ENCODE measurements at regions not wholly inside any gene's neighbourhood (a gene's known extent, or its start where the extent isn't known, plus 50 kb on each side); places are given as distances from the start of the nearest gene placed in this dataset.
A peak's percentile ranks its signal among the peaks of the same experiment; 100 is the strongest.
"Not testable (repeated sequence)": the region's sequence is repeated elsewhere in the genome, so short reads cannot be mapped to it uniquely, and the experiment has no call there.

DNA sequence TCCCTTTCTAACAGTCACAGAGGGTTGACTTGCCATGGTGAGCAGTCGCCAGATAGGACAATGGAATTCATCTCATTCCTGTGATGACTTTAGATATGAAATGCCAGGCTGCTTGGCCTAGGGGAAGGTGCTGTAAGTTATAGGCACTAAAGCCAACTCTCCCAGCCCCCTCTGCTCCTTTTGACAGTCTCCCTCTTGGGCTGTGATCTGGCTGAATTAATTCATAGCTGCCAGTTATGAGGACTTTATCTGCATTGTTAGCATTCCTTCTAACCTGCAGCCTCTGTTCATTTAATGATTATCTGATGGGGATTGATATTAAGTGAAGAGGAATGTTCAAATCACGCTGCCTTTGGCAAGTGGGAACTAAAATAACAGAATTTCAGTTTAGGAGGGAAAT lies 427.1 kb upstream of the RASGRP1 start:
- peak; percentile 56 for DNase-seq

DNA sequence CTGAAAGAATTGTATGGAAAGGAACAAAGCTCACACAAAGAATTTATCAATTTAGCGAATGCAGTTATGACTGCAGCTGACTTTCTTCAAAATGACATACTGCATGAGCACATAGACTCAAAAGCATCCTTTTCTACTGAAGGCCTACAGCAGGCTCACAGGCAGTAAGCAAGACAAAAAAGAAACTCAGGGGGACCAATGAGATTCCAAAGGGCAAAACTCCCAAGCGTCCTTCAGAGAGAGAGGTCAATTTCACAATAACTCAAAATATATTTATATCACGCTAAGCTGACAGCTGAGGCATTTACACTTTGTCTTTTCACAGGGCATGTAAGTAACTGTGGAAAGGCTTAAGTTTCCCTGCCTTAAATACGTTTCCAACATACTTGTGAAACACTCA lies 427.9 kb upstream of the RASGRP1 start:
- DNase-seq, result no peak

DNA sequence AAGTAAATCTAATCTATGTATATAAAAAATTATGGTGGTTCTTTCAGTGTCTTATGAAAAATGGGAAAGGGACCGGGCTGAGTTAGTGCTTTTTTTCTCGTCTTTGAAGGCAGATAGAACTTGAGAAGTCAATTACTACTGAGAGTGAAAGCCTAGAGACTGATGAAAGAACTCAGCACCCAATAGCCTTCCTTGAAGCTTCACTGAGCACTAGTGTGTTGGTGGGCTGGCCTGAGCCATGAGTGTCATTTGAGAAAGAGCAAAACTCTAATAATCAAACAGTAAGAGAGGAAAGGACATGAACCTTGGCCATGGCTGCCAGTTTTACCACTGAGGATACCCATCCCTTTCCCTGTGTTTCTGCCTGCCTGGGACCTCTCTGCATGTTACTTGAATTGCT lies 428.3 kb upstream of the RASGRP1 start:
- DNase-seq, result no peak

DNA sequence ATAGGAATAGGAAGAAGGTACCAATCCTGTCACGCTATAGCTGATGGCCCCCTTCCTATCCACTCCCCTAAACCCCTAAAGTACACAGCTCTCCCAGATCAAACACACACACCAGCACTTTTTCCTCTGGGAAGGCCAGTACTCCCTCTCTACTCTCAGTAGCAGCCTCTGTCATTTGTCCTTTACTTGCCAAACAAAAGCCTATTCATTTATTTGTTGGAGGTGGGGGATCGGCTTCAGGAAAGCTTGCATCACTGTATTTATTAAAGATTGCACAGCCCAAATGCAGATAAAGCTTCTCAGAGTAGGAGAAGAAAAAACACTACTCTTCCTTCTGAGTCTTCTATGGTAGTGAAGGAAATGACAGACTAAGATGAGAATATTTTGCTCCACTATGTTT lies 429.7 kb upstream of the RASGRP1 start:
- DNase-seq, result no peak

DNA sequence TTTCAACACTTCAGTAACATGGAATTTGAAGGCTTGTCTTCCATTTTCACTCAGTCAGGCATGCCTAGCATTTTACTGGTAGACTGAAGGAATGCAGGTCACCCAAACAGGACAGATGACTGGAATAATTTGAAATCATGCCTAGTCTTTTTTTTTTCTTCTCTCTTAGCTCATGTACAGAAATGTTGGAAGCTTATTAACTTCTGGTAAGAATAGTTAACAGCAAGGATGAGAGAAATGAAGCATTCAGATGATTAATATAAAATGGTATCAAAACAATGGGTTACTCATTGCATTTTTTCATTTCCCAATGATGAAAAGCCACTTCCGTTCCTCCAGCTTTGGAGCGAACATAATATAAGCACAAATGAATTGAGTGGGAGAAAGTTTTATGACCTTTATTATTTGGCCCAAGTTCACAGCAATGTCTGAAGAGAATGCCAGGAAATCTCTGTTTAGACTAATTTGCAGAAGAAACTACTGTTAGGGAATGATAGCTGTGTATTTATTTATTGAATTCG lies 431.6 kb upstream of the RASGRP1 start:
- DNase-seq, result peak; percentile 98

DNA sequence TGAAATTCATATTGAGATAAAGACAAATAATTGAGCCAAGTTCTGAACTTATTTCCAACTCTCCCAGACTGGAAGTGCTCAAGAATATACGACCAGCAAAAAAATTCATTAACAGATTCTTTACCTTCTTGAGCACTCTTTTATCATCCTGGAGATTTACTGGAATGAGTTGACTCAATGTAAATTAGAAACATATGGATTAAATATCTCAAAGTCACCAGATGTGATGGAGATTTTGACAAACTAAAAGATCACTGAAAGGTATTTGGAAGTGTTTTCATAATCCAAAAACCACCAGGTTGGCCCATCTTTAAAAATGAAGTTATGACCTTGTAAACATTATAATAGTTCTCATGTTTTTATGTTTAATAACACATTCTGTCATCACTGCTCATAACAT lies 433.2 kb upstream of the RASGRP1 start:
- peak; percentile 84 for DNase-seq

DNA sequence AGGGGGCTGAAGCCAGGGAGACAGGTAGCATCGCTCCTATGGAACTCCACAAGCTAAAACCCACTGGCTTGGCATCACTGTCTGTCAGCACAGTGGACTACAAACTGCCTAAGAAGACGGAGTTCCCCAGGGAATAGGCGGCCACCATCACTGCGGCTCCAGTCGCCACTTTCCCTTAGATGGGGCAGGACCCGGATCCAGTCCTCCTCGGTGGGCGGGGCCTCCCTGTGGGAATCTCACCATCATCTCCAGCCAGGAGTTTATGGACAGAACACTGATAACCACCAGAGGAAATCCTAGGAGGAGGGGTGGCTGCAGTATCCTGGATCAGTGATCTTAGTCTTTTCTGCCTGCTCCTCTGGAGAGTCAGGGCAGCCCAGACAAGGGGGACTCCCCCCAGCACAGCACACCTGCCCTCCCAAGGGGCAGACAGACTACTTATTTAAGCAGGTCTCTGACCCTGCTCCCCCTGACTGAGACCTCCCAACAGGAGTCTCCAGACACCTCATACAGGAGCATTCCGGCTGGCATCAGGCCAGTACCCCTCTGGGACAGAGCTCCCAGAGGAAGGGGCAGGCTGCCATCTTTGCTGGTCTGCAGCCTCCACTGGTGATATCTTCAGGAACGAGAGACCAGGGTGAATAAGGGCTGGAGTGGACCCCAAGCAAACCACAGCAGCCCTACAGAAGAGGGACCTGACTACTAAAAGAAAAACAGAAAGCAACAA lies 435.6 kb upstream of the RASGRP1 start:
- no peak for DNase-seq

DNA sequence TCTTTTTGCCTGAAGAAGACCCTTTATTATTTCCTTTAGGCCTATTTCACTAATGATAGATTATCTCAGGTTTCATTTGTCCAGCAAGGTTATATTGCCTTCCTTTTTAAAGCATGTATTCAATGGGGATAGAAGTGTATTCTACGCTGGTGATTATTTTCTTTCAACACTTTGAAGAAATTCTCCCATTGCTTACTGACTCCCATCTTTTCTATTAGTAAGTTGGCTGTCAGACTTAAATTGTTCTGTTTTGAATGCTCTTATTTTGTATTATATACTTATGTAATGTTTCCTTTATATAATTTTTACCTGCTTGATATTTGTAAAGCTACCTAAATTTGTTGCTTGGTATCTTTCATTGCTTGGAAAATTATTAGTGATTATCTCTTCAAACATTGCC lies 445.1 kb upstream of the RASGRP1 start:
- no peak for DNase-seq

DNA sequence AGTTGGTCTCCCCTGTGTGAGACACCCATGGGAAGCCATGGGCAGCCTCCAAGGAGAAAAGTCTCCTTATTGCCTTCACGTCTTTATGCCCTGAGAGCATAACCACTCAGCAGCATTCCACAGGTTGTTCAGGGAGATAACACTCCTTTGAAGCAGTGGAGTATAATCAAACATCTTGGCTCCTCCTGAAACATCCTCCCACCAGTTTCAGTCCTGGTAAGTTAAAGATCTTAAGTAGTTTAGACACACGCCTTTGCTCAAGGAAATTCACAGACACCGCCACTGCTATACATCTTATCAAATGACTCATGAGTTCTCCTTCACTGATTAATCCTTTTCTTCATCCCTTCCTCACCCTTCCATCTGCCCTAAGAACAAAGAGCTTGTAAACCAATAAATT lies 446.5 kb upstream of the RASGRP1 start:
- not testable (repeated sequence) for DNase-seq

DNA sequence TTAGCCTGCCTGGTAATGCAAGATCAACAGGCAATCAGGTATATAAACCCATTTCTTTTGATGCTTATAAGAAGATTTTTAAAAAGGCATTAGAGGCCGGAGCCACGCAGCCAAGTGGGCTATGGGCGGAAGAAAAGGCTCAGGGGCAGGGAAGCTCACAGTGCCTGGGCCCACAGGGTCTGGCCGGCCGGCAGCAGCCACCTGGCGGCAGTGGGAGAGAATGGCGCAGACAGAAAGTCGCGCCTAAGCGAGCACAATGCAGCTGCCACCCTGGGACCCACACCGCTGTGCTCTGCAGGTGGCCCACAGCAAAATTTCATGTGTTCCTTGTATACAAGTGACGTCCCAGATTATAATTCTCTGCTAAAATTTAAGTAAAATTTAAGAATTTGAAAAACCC lies 448.6 kb upstream of the RASGRP1 start:
- no peak for DNase-seq

DNA sequence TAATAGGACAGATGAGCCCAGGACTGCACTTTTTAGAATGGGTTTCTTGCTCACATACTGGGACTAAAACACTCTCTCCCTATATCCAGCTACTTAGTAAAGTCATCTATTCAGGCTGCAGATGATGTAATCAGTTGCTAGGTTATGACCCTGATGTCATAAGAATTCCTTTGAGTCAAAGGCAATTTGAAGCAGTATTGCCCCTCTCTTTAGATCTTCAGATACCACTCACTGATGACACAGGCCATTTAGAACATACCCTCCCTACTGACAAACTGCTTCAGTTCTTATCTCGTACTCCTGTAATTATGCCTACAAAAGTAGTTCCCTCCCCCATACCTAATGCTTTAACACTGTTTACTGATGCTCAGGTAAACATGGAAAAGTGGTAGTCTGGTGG lies 450.1 kb upstream of the RASGRP1 start:
- DNase-seq, result no peak

DNA sequence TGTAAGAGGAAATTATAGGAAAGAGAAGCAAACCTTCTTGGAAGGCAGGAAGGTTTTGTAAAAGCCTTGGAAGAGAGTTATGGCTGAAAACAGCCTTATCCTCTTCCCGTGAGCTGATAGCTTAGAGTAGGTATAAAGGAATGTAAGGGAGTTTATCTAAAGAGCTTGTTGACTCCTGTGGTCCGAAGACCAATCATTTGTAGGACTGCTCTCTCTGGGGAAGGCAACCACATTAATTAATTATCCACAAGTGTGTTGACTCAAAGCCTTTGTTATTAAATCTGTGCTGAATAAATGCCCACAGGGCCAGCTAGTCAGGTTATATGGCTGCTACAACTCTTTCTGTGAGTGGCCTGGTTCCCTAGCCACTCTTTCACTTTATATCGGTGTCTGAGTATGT lies 452.1 kb upstream of the RASGRP1 start:
- no peak for DNase-seq

DNA sequence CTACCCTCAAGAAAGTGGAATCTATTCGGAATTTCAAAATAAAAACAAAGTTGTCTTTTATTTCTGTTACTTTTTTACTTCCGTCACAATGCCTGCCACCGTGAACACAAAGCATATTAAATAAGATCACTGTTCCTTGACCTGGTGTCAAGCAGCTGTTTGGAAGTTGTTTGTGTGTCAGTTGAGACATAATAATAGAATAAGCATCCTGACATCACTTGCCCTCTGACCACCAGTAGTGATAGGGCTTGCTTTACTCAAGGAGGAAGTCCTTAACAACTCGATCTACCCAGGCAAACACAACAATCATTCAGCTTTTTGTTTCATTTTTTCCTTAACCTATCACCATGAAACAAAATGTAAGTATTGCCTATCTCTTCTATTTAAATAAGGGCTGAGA lies 454.4 kb upstream of the RASGRP1 start:
- DNase-seq, result no peak

DNA sequence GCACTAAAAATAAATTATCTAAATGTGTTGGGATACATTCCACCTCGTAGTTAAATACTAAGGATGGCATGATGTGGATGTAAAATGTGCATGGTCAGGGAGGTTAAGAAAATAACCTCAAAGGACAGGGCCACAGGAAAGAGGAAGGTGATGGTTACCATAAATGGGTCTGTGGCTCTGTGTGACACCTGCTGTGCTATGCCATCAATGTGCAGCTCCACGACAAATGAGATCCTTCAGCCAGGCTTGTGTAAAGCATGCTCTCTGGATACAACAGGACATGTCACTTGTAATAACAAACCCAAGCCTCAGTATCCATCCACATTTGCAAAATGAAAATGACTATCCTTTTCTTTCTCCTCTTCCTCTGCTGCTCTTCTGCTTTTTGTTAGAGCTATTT lies 456.7 kb upstream of the RASGRP1 start:
- DNase-seq, result no peak

DNA sequence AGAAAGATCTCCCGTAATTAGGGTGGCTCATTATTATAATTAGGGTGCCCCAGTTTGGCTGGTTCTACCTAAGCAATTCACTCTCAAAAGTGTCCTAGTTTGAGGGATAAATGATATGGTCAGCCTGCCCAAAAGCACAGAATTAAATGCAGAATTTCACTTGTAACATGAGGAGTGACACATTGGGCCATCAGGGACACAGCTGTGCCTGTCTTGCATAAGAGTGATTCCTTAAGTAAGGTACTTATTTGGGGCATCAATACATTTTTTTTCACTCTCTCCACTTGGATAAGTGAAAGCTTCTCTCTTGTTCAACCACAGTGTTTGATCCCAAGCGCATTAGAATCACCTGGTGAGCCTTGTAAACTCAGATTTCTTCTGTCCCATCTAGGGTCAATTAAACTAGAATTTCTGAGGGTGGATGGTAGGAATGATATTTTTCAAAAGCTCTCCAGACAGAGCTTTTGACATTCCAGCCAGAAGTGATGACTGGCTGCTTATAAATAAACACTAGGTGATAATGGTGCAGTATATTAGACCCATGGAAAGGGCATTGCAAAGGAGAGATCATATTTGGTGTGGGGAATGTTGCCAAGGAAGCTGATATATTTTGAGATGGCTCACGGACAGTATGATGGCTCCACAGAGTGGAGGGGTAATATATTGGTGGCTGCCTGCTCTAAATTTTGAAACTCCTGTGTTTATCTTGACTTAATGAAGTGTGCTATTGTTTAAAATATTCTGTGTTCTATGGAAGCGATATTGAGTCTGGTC lies 458.1 kb upstream of the RASGRP1 start:
- DNase-seq, result no peak

DNA sequence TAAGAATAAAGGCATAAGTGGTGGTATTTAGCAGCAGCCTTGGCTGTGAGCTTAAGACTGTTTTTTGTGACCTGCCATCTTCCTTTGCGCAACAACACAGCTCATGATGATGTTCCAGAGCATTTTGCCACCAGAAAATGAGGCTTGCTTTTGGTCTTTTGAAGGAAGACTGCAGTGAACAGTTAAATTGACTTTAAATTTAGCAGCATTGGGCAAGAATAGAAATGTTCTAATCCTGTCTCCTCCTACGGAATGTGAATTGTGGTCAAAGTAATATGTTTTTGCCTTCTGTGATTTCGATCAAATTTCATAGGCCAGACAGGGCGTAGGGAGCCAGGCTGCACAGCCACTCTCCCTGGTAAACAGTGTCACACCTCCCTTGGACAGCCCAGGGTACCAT lies 460.7 kb upstream of the RASGRP1 start:
- DNase-seq, result peak; percentile 45

DNA sequence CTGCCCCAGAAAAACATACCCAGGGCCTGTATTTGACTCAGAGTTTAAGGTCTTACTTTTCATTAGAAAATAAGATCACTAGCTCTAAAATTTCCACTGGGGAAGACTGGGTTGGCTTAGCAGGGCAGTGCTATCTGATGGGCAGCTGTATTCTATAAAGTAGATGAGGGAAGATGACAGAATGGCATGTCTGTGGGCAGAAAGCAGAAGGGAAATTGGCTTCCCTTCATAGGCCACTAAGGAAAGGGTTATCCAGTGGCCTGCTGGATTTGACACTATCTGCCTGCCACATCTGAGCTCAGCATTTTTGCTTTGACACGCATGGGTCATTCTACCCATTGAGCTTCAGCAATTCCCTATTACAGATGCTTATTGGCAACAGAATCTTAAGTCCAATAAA lies 461.3 kb upstream of the RASGRP1 start:
- DNase-seq, result no peak

DNA sequence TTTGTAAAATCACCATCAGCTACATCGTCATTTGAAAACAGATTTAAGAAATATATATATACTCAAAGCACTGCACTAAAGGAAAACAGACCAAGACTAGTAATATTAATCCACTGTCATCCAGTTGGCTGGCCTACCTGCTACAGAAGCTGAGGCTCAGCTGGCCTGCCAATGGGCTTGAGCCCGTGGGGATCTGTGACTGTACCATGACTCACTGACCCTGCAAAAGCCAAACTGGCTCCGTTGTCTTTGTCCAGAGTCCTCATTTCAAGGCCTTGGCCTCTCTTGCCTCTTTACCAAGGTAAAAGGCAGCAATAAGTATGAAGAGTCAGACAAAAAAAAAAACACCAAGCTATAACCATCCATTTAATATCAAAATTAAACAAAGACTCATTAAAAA lies 463.5 kb upstream of the RASGRP1 start:
- DNase-seq, result peak; percentile 41

DNA sequence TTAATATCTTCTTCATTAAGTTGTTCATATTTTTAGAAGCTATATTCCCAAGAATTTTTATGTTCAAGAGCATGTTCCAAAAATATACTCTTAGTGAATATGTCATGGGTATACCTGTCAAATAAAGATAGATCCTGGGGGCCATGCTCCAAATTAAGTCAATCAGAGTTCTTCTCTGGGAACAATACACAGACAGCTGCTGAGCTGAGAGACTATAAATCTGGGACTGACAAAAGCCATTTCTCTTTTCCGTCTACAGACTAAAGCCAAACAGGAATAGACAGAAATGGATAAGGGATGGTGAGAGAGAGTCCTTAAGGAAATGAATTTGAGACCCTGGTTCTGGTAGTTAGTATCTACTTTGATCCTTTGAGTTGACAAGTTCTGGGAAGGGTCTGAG lies 465.1 kb upstream of the RASGRP1 start:
- DNase-seq, result no peak

DNA sequence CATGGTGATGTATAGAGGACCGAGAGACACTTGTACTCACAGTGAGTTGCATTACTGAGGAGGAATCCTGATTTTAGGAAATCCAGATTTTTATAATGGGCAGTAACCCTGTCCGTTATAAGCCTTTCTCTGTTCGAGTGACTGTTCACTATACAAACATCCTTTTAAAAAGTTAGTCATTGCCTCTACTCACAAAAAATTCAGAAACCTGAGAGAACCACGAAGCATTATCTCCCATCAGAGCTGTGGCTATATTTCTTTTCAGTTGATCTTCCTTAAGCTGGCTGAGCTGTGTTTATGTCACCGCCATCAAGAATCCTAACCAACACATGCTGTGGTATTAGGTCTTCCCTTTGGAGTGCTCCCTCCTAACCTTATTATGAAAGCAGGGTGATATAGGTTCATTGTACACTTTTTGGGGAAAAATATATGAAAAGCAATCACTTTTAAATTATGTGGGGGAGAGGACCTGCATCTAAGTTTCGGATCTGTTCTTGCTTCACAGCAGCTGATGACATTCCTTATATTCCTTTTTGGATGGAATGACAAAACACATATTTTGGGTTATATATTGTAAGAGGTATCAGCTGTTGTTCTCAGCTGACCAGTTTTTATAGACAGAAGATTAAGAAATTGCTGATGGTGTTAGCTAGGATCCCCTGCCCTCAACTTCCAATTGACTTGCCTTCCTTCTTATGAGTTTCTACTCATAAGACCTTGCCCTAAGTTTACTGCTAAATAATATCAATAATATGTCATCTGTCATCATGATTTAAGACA lies 465.9 kb upstream of the RASGRP1 start:
- peak; percentile 28 for DNase-seq

DNA sequence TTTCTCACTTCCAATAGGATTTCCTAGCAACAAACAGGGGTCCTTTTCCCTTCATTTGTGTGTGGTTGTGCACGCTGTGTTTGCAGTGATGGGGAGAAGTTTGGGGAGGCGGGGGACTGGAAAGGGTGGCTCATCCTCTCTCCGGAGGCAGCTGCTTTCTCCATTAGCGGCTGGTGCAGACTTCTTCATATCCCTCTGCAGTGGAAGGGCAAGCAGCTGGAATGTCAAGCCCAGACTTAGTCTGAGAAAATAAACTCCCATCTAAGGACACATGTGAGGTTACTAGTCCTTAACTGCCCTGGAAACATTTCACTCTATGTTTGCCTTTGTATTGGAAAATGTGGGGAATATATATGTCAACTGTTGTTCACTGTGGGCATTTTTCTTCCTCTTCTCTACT lies 467.0 kb upstream of the RASGRP1 start:
- no peak for DNase-seq

DNA sequence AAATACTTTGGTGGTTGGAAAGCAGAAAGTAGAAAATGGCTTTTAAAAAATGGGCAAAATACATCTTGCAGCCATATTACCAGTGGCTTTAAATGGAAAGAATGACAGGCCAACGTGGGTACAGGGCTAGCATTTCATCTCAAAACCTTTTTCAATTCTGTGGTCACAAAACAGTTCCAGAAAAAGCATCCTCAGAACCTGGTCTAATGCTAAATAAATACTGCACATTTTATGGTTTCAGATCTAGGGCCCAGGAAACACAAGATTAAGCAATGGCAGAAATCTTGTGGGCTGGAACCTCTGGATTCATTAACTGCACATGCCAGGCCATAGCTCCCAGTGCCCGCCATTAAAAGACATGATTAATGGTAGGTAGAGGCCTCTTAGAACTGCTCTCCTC lies 470.2 kb upstream of the RASGRP1 start:
- no peak for DNase-seq

DNA sequence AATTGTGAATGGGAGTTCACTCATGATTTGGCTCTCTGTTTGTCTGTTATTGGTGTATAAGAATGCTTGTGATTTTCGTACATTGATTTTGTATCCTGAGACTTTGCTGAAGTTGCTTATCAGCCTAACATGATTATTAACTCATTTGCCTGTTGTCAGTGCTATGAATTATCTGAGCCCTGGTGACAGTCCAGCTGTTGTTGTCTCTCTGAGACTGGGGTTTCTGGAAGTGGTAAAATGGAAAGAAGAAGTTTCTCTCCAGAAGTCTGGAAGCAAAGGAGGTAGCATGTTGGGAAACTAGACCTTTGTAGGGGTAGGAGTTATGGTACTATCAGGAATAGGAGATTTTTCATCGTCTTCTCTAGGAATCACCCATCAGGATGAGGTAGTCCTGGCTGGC lies 473.0 kb upstream of the RASGRP1 start:
- not testable (repeated sequence) for DNase-seq

Data from fibroblast of skin of abdomen (primary cell).